CD4-positive, alpha-beta T cell (primary cell): ENCODE measurements at regions not wholly inside any gene's neighbourhood (a gene's known extent, or its start where the extent isn't known, plus 50 kb on each side); places are given as distances from the start of the nearest gene placed in this dataset.
A peak's percentile ranks its signal among the peaks of the same experiment; 100 is the strongest.

Source experiments
- ATAC-seq: fragments of 200-7000 bp; cut with Tn5 transposase; one replicate; pipeline ENCODE4 v1.10.0; 2022; ENCODE audit warnings: mild to moderate bottlenecking; ENCODE audit not compliant: poor library complexity
- CTCF ChIA-PET: fragments of 350-600 bp; sonication (Branson Sonifier 250); formaldehyde crosslinking; loops from one replicate; lab custom pipeline; 2021; ENCODE audit warnings: antibody characterized with exemption, inconsistent platforms; lab: Charles Lee
- POLR2A ChIA-PET: fragments of 350-600 bp; sonication (Branson Sonifier 250); formaldehyde crosslinking; loops from one replicate; lab custom pipeline; 2021; ENCODE audit warnings: antibody characterized with exemption, inconsistent platforms; lab: Charles Lee
- DNase-seq, 14 experiments: peaks; one replicate each; pipeline ENCODE4 v3.0.0-alpha.2; 2013 to 2020; ENCODE audit warnings: mixed read lengths in 2 of 14
- H3K27ac ChIP-seq, 2 donors: one replicate each; pipeline versions ENCODE4 v1.5.1 to v1.7.0; 2013; ENCODE audit warnings: low read length in 2 of 2, low read depth in 1 of 2, mild to moderate bottlenecking in 1 of 2
- H3K27me3 ChIP-seq, 2 experiments: 1 replicate in 1 of 2; 2 replicates in 1 of 2; pipeline versions ENCODE4 v1.6.1 to v1.7.0; 2013; ENCODE audit warnings: low read length in 2 of 2, control low read depth in 1 of 2, mild to moderate bottlenecking in 1 of 2, moderate library complexity in 1 of 2; ENCODE audit not compliant: insufficient read depth in 2 of 2, control insufficient read depth in 1 of 2
- H3K36me3 ChIP-seq: one replicate; pipeline ENCODE4 v1.6.1; 2013; ENCODE audit warnings: low read length, control low read depth; ENCODE audit not compliant: insufficient read depth
- H3K4me1 ChIP-seq: one replicate; pipeline ENCODE4 v1.6.1; 2013; ENCODE audit warnings: low read length, control low read depth; ENCODE audit not compliant: insufficient read depth
- H3K4me3 ChIP-seq: one replicate; pipeline ENCODE4 v1.5.1; 2013; ENCODE audit warnings: mild to moderate bottlenecking, low read length, moderate library complexity
- H3K9me3 ChIP-seq, 2 experiments: 1 replicate in 1 of 2; 2 replicates in 1 of 2; pipeline versions ENCODE4 v1.6.1 to v1.7.0; 2013; ENCODE audit warnings: low read length in 2 of 2, mild to moderate bottlenecking in 2 of 2, control low read depth in 1 of 2, moderate library complexity in 1 of 2; ENCODE audit not compliant: control insufficient read depth in 1 of 2, insufficient read depth in 1 of 2
- H3K27ac Mint-ChIP-seq: one replicate; pipeline ENCODE4 v1.8.0; 2020; ENCODE audit warnings: mixed read lengths
- H3K27me3 Mint-ChIP-seq: one replicate; pipeline ENCODE4 v1.8.0; 2021; ENCODE audit warnings: mixed read lengths
- H3K36me3 Mint-ChIP-seq: one replicate; pipeline ENCODE4 v1.8.0; 2021; ENCODE audit warnings: low read depth, mixed read lengths
- H3K4me1 Mint-ChIP-seq: one replicate; pipeline ENCODE4 v1.8.0; 2021; ENCODE audit warnings: low read depth, mixed read lengths
- H3K4me3 Mint-ChIP-seq: one replicate; pipeline ENCODE4 v1.8.0; 2020; ENCODE audit warnings: mild to moderate bottlenecking, mixed read lengths
- H3K9me3 Mint-ChIP-seq: one replicate; pipeline ENCODE4 v1.8.0; 2020; ENCODE audit warnings: mixed read lengths
- CTCF ChIP-seq: fragments of 200-600 bp; IDR thresholded peaks from one replicate; pipeline ENCODE4 v1.8.0; 2022; ENCODE audit warnings: antibody characterized with exemption, mild to moderate bottlenecking
- intact Hi-C, 2 experiments: fragments of 100-400 bp; cut with DNase I in 1 of 2; cut with micrococcal nuclease in 1 of 2; formaldehyde crosslinking; loops; one replicate each; pipeline versions ENCODE4 v1.15.1 to v1.9.0; 2023 to 2025; cut with DNase I, micrococcal nuclease

- peaks cover 5% of the 10 kb centered on the region for H3K27me3 Mint-ChIP-seq
- H3K36me3 Mint-ChIP-seq = no peaks in the 10 kb centered on the region
- ChIA-PET CTCF (no interaction called here), POLR2A (no interaction called here)
- Histone ChIP-seq H3K4me1 (no peaks in the 10 kb centered on the region), H3K27me3 (no peaks in the 10 kb centered on the region), H3K27ac (no peak overlapping the region), H3K4me3 (no peak overlapping the region), H3K36me3 (no peaks in the 10 kb centered on the region), H3K9me3 (no peaks in the 10 kb centered on the region)
- no peak for TF ChIP-seq CTCF
- no peaks in the 10 kb centered on the region for H3K9me3 Mint-ChIP-seq
- H3K4me3 Mint-ChIP-seq = no peak overlapping the region
- no peak for ATAC-seq
- intact Hi-C loops = no loop called here
- H3K27ac Mint-ChIP-seq = no peak overlapping the region
- no peaks in the 10 kb centered on the region for H3K4me1 Mint-ChIP-seq
- DNase-seq = no peak
These were observed 301.1 kb upstream of the LYZL1 start for GRCh38 chr10:28987555-28988320.

- TF ChIP-seq CTCF = no peak
- ATAC-seq (no peak), DNase-seq (no peak)
- Histone ChIP-seq H3K36me3 (no peaks in the 10 kb centered on the region), H3K27ac (no peak overlapping the region), H3K27me3 (no peaks in the 10 kb centered on the region), H3K9me3 (no peaks in the 10 kb centered on the region), H3K4me1 (no peaks in the 10 kb centered on the region), H3K4me3 (no peak overlapping the region)
- ChIA-PET POLR2A (no interaction called here), CTCF (no interaction called here)
- Mint-ChIP-seq H3K27me3 (peaks cover 5% of the 10 kb centered on the region), H3K9me3 (no peaks in the 10 kb centered on the region), H3K36me3 (no peaks in the 10 kb centered on the region), H3K27ac (no peak overlapping the region), H3K4me1 (no peaks in the 10 kb centered on the region), H3K4me3 (no peak overlapping the region)
- intact Hi-C loops = no loop called here
These were observed 299.9 kb upstream of the LYZL1 start for GRCh38 chr10:28988980-28989379.

GRCh38 chr10:28991333-28992270 is 297.3 kb upstream of the LYZL1 start:
- peak in 9 of 14 experiments; percentile 3 to 53 (median 28) for DNase-seq
- Histone ChIP-seq H3K4me1 (no peaks in the 10 kb centered on the region), H3K36me3 (no peaks in the 10 kb centered on the region), H3K9me3 (no peaks in the 10 kb centered on the region), H3K27me3 (no peaks in the 10 kb centered on the region), H3K4me3 (no peak overlapping the region), H3K27ac (no peak overlapping the region)
- Mint-ChIP-seq H3K27me3 (peaks cover 5% of the 10 kb centered on the region), H3K27ac (no peak overlapping the region), H3K36me3 (no peaks in the 10 kb centered on the region), H3K4me1 (no peaks in the 10 kb centered on the region), H3K4me3 (no peak overlapping the region), H3K9me3 (no peaks in the 10 kb centered on the region)
- ChIA-PET CTCF (interaction anchor here (0.7 to 1.7 kb wide), 2 partner anchors 328 to 363 kb away, joined by 3 to 10 read pairs; no protein-coding TSS in a partner anchor), POLR2A (no interaction called here)
- no peak for ATAC-seq
- TF ChIP-seq CTCF = no peak
- intact Hi-C loops = loop anchor here (1.0 to 5.0 kb wide), 3 partner anchors 314 to 329 kb away; partner anchors contain the start of gene BAMBI (in 1 of the 2)
